Prostate gland (tissue), 2 donors: ENCODE measurements at regions not wholly inside any gene's neighbourhood (a gene's known extent, or its start where the extent isn't known, plus 50 kb on each side); places are given as distances from the start of the nearest gene placed in this dataset.

Experiments used
- POLR2A ChIP-seq: fragments of 450-650 bp; IDR thresholded peaks from one replicate; pipeline ENCODE4 v1.6.1; 2016; ENCODE audit warnings: antibody characterized with exemption, mild to moderate bottlenecking
- TF ChIP-seq, protein P1 (sequence below), 4 experiments: fragments of 200-600 bp in 2 of 4; fragments of 450-650 bp in 2 of 4; sonication (generic) in 2 of 4; IDR thresholded peaks; 1 replicate in 3 of 4; 2 replicates in 1 of 4; pipeline ENCODE4 v1.5.1; 2016 to 2019; ENCODE audit warnings: antibody characterized with exemption in 4 of 4, mild to moderate bottlenecking in 2 of 4, moderate library complexity in 2 of 4

DNA sequence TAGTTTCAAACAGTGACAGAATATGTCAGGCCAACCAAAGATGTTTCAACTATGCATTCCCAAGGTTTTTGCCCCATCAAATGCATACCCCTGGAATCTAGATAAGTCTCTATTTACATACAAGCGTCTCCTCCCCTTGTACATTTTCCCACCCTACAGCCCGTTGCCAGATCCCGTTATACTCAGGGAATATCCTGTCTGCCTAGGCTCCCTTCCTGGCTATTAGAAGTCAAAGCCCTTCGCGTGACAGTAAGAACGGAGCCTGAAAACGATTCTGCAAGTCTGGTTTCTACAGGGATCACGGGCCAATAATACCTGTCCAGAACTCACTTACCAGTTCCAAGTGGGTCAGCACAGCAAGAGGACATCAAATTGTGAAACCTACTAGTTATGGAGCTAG is 134.8 kb downstream of the LACC1 start:
- no peak for TF ChIP-seq POLR2A
- TF ChIP-seq, protein P1, sequence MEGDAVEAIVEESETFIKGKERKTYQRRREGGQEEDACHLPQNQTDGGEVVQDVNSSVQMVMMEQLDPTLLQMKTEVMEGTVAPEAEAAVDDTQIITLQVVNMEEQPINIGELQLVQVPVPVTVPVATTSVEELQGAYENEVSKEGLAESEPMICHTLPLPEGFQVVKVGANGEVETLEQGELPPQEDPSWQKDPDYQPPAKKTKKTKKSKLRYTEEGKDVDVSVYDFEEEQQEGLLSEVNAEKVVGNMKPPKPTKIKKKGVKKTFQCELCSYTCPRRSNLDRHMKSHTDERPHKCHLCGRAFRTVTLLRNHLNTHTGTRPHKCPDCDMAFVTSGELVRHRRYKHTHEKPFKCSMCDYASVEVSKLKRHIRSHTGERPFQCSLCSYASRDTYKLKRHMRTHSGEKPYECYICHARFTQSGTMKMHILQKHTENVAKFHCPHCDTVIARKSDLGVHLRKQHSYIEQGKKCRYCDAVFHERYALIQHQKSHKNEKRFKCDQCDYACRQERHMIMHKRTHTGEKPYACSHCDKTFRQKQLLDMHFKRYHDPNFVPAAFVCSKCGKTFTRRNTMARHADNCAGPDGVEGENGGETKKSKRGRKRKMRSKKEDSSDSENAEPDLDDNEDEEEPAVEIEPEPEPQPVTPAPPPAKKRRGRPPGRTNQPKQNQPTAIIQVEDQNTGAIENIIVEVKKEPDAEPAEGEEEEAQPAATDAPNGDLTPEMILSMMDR (IDR thresholded peaks at IDR 0.05), result no peak
